ENCODE measurements at regions not wholly inside any gene's neighbourhood (a gene's known extent, or its start where the extent isn't known, plus 50 kb on each side); places are given as distances from the start of the nearest gene placed in this dataset.
"Not testable (repeated sequence)": the region's sequence is repeated elsewhere in the genome, so short reads cannot be mapped to it uniquely, and the experiment has no call there.

DNA sequence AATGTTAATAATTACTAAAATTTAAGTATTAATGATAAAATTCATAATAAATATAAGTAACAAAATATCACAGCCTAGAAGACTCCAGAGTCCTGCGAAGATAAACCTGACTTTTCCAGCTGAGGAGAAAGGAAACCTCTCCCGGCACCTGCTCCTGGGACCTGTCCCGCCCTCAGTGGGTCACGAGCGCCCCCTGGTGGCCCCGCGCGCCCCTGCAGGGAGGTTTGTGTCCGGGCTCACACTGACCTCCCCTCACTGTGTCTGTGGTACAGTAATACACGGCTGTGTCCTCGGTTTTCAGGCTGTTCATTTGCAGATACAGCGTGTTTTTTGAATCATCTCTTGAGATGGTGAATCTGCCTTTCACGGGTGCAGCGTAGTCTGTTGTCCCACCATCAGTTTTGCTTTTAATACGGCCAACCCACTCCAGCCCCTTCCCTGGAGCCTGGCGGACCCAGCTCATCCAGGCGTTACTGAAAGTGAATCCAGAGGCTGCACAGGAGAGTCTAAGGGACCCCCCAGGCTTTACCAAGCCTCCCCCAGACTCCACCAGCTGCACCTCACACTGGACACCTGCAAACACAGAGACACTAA lies 627.1 kb downstream of the TMEM121 start:
- not testable (repeated sequence) for H3K27me3 ChIP-seq (replicated peaks; ENCODE audit: control insufficient read depth, insufficient read depth, low read length, poor library complexity, severe bottlenecking); H3K4me1 ChIP-seq (ENCODE audit: control insufficient read depth, insufficient read depth, low read length, poor library complexity, severe bottlenecking); H3K4me3 ChIP-seq (ENCODE audit: insufficient read depth, low read depth, low read length, poor library complexity, severe bottlenecking); H3K9me3 ChIP-seq (ENCODE audit: control insufficient read depth, low read length); H3K27ac ChIP-seq (ENCODE audit: insufficient read depth, low read length, poor library complexity, severe bottlenecking); H3K36me3 ChIP-seq (ENCODE audit: control insufficient read depth, insufficient read depth, low read length)
- peak; percentile 52 to 78 (median 60) for DNase-seq

DNA sequence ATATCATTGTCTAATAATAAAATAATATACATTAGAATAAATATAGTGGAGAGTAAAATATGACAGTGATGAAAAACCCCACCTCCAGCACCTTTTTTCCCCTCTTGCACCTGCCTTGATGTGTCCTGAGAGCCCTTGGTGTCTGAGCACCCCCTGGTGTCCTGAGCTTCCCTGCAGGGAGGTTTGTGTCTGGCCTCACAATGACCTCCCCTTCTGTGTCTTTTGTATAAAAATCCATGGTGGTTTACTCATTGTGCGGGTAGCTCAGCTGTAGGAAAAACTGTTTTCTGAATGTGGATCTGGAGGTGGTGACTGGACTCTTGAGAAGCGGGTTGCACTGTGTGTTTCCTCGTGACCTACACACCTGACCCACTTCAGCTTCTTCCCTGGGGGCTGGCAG lies 636.9 kb downstream of the TMEM121 start:
- no peaks in the 10 kb centered on the region for H3K4me1 ChIP-seq (ENCODE audit: control insufficient read depth, insufficient read depth, low read length, poor library complexity, severe bottlenecking)
- no peak overlapping the region for H3K4me3 ChIP-seq (ENCODE audit: insufficient read depth, low read depth, low read length, poor library complexity, severe bottlenecking)
- H3K27ac ChIP-seq (ENCODE audit: insufficient read depth, low read length, poor library complexity, severe bottlenecking), result no peak overlapping the region
- no peaks in the 10 kb centered on the region for H3K27me3 ChIP-seq (replicated peaks; ENCODE audit: control insufficient read depth, insufficient read depth, low read length, poor library complexity, severe bottlenecking)
- no peak for DNase-seq
- no peaks in the 10 kb centered on the region for H3K9me3 ChIP-seq (ENCODE audit: control insufficient read depth, low read length)
- H3K36me3 ChIP-seq (ENCODE audit: control insufficient read depth, insufficient read depth, low read length), result no peaks in the 10 kb centered on the region

DNA sequence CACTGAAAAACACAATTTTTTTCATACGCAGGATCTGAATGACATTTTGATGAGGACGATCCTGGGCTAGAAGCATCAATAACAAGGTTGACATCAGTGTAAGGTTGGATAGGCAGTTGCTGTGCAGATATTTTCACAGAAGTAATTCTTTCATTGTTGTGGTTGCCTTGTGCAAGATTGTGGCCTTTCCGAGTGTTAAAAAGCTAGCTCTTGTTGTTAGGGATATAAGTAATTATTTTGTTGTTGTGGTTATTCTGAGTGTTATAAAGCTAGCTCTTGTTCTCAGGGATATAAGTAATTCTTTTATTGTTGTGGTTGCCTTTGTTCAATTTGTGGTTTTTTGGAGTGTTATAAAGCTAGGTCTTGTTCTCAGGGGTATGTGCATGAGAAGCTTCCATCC lies 637.4 kb downstream of the TMEM121 start:
- H3K4me1 ChIP-seq (ENCODE audit: control insufficient read depth, insufficient read depth, low read length, poor library complexity, severe bottlenecking); H3K27ac ChIP-seq (ENCODE audit: insufficient read depth, low read length, poor library complexity, severe bottlenecking); H3K9me3 ChIP-seq (ENCODE audit: control insufficient read depth, low read length); H3K36me3 ChIP-seq (ENCODE audit: control insufficient read depth, insufficient read depth, low read length); DNase-seq; H3K27me3 ChIP-seq (replicated peaks; ENCODE audit: control insufficient read depth, insufficient read depth, low read length, poor library complexity, severe bottlenecking); H3K4me3 ChIP-seq (ENCODE audit: insufficient read depth, low read depth, low read length, poor library complexity, severe bottlenecking): not testable (repeated sequence)

DNA sequence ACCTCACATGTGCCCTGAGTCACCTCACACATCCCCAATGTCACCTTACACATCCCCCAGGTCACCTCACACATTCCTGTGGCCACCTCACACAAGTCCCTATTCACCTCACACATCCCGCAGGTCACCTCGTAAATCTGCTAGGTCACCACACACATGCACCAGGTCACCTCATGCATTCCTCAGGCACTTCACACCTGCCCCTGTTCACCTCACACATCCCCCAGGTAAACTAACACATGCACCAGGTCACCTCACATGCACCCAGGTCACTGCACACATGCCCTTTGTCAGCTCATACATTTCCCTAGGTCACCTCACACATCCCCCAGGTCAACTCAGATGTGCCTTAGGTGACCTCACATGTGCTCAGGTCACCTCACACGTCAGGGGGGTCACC lies 639.8 kb downstream of the TMEM121 start:
- Histone ChIP-seq H3K27me3 (replicated peaks; ENCODE audit: control insufficient read depth, insufficient read depth, low read length, poor library complexity, severe bottlenecking) (no peaks in the 10 kb centered on the region), H3K4me3 (ENCODE audit: insufficient read depth, low read depth, low read length, poor library complexity, severe bottlenecking) (no peak overlapping the region), H3K36me3 (ENCODE audit: control insufficient read depth, insufficient read depth, low read length) (no peaks in the 10 kb centered on the region), H3K27ac (ENCODE audit: insufficient read depth, low read length, poor library complexity, severe bottlenecking) (no peak overlapping the region), H3K4me1 (ENCODE audit: control insufficient read depth, insufficient read depth, low read length, poor library complexity, severe bottlenecking) (peaks cover 2% of the 10 kb centered on the region), H3K9me3 (ENCODE audit: control insufficient read depth, low read length) (no peaks in the 10 kb centered on the region)
- no peak for DNase-seq

DNA sequence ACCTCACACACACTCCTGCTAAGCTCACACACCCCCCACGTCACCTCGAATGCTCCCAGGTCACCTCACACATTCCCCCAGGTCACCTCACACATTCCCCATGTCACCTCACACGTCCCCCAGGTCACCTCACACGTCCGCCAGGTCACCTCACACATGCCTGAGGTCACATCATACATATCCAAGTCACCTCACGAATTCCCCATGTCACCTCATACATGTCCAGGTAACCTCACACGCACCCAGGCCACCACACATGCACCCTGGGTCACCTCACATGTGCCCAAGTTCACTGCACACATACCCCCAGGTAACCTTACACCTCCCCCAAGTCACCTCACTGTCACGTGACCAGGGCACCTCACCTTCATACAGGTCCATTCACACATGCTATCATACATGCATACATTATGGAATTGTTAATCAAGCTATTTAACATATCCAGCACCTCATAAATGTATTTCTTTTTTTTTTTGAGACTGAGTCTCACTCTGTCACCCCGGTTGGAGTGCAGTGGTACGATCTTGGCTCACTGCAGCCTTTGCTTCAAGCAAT lies 640.3 kb downstream of the TMEM121 start:
- Histone ChIP-seq H3K4me1 (ENCODE audit: control insufficient read depth, insufficient read depth, low read length, poor library complexity, severe bottlenecking) (peaks cover 3% of the 10 kb centered on the region), H3K4me3 (ENCODE audit: insufficient read depth, low read depth, low read length, poor library complexity, severe bottlenecking) (no peak overlapping the region), H3K9me3 (ENCODE audit: control insufficient read depth, low read length) (no peaks in the 10 kb centered on the region), H3K27ac (ENCODE audit: insufficient read depth, low read length, poor library complexity, severe bottlenecking) (no peak overlapping the region), H3K27me3 (replicated peaks; ENCODE audit: control insufficient read depth, insufficient read depth, low read length, poor library complexity, severe bottlenecking) (no peaks in the 10 kb centered on the region), H3K36me3 (ENCODE audit: control insufficient read depth, insufficient read depth, low read length) (no peaks in the 10 kb centered on the region)
- DNase-seq, result no peak

DNA sequence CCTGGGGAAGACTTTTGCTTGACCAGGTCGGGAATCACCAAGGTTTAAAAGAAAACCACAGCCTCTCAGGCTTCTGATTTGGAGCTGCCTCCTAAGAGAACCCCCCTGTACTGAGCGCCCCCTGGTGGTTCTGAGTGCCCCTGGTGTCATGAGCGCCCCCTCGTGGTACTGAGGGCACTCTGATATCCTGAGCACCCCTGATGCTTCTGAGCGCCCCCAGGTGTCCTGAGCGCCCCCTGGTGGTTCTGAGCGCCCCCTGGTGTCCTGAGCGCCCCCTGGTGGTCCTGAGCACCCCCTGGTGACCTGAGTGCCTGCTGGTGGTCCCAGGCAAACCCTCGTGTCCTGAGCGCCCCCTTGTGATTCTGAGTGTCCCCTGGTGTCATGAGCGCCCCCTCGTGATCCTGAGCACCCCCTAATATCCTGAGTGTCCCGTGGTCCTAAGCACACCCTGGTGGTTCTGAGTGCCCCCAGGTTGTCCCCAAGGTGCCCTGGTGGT lies 643.8 kb downstream of the TMEM121 start:
- not testable (repeated sequence) for H3K27ac ChIP-seq (ENCODE audit: insufficient read depth, low read length, poor library complexity, severe bottlenecking); H3K4me3 ChIP-seq (ENCODE audit: insufficient read depth, low read depth, low read length, poor library complexity, severe bottlenecking); H3K36me3 ChIP-seq (ENCODE audit: control insufficient read depth, insufficient read depth, low read length); H3K9me3 ChIP-seq (ENCODE audit: control insufficient read depth, low read length); H3K27me3 ChIP-seq (replicated peaks; ENCODE audit: control insufficient read depth, insufficient read depth, low read length, poor library complexity, severe bottlenecking)
- H3K4me1 ChIP-seq (ENCODE audit: control insufficient read depth, insufficient read depth, low read length, poor library complexity, severe bottlenecking), result peaks cover 18% of the 10 kb centered on the region
- peak; percentile 52 to 68 (median 65) for DNase-seq

DNA sequence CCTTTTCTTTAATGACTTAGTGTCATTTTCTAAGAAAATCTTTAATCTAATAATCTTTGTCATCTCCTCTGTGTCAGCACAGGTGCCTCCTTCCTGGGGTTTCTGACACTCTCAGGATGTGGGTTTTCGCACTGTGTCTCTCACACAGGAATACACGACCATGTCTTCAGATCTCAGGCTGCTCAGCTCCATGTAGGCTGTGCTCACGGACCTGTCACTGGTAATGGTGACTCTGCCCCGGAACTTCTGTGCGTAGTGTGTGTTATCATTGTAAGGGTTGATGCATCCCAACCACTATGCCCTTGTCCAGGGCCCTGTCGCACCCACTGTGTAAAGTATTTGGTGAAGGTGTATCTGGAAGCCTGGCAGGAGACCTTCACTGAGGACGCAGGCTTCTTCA lies 647.8 kb downstream of the TMEM121 start:
- no peaks in the 10 kb centered on the region for H3K27me3 ChIP-seq (replicated peaks; ENCODE audit: control insufficient read depth, insufficient read depth, low read length, poor library complexity, severe bottlenecking)
- peak overlapping the region; percentile 66 for H3K27ac ChIP-seq (ENCODE audit: insufficient read depth, low read length, poor library complexity, severe bottlenecking)
- no peaks in the 10 kb centered on the region for H3K36me3 ChIP-seq (ENCODE audit: control insufficient read depth, insufficient read depth, low read length)
- no peaks in the 10 kb centered on the region for H3K9me3 ChIP-seq (ENCODE audit: control insufficient read depth, low read length)
- H3K4me3 ChIP-seq (ENCODE audit: insufficient read depth, low read depth, low read length, poor library complexity, severe bottlenecking), result no peak overlapping the region
- peak; percentile 38 to 66 (median 38) for DNase-seq
- H3K4me1 ChIP-seq (ENCODE audit: control insufficient read depth, insufficient read depth, low read length, poor library complexity, severe bottlenecking), result peaks cover 41% of the 10 kb centered on the region

DNA sequence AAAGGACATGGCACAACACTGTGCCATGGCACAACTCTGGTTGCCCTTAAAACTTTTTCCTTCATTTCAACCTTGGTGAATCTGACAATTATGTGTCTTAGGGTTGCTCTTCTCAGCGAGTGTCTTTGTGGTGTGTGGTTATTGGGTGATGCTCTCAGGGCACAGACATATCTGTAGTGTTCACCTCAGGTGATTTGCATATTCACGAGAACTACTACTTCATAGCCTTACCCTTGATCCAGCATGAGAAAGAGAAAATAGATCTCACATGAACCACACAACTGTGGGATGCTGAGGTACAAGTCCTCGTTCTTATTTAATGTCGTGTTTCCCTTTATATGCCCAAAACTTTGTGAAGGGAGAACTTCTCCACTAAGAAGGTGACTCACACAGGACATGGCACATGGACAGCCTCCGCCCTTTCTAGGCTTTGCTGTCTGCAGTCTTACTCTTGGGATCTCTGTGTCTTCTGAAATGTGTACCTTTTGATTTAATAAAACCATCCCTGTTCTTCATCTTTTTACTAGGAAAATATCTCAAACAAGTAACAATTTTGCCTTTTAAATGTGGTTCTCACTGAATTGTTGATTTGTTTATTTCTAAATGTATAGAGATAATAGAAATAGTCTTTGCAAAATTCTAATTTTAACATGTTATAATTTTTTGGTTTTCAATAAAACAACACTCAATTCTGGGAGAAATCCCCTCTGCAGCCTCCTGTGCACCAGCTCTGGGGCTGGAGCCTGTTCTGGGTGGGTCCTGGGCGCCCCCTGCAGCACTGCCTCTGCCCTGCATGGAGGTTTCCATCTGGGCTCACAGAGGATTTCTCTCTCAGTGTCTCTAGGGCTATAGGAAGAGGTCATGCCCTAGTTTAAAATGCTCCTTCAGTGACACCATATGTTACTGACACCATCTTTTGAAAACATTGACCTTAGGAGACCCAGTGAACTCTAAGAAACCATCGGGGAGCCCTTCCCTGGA lies 651.2 kb downstream of the TMEM121 start:
- not testable (repeated sequence) for H3K27me3 ChIP-seq (replicated peaks; ENCODE audit: control insufficient read depth, insufficient read depth, low read length, poor library complexity, severe bottlenecking); H3K27ac ChIP-seq (ENCODE audit: insufficient read depth, low read length, poor library complexity, severe bottlenecking); H3K4me3 ChIP-seq (ENCODE audit: insufficient read depth, low read depth, low read length, poor library complexity, severe bottlenecking); H3K9me3 ChIP-seq (ENCODE audit: control insufficient read depth, low read length); H3K36me3 ChIP-seq (ENCODE audit: control insufficient read depth, insufficient read depth, low read length)
- H3K4me1 ChIP-seq (ENCODE audit: control insufficient read depth, insufficient read depth, low read length, poor library complexity, severe bottlenecking), result peaks cover 38% of the 10 kb centered on the region
- DNase-seq, result peak; percentile 10 to 27 (median 24)

DNA sequence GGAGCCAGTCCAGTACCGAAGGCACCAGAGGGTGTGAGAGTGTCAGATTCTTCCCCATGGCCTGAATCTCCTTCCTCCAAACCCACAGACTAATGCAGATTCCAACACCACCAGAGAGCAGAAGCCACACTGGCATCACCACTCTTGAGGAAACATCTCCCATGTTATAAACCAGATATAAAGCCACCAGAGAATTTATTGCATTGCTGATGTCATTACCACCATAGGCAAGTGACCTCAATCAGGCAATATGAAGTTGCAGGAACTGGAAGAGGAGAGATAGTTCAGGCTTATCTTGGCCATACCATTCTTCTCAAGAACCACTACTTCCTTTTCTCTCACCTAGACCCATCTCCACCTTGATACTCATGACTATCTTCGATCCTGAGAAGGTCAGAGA lies 653.4 kb downstream of the TMEM121 start:
- Histone ChIP-seq H3K9me3 (ENCODE audit: control insufficient read depth, low read length) (no peaks in the 10 kb centered on the region), H3K4me1 (ENCODE audit: control insufficient read depth, insufficient read depth, low read length, poor library complexity, severe bottlenecking) (peaks cover 35% of the 10 kb centered on the region), H3K27ac (ENCODE audit: insufficient read depth, low read length, poor library complexity, severe bottlenecking) (no peak overlapping the region), H3K27me3 (replicated peaks; ENCODE audit: control insufficient read depth, insufficient read depth, low read length, poor library complexity, severe bottlenecking) (no peaks in the 10 kb centered on the region), H3K4me3 (ENCODE audit: insufficient read depth, low read depth, low read length, poor library complexity, severe bottlenecking) (no peak overlapping the region), H3K36me3 (ENCODE audit: control insufficient read depth, insufficient read depth, low read length) (no peaks in the 10 kb centered on the region)
- DNase-seq, result no peak

DNA sequence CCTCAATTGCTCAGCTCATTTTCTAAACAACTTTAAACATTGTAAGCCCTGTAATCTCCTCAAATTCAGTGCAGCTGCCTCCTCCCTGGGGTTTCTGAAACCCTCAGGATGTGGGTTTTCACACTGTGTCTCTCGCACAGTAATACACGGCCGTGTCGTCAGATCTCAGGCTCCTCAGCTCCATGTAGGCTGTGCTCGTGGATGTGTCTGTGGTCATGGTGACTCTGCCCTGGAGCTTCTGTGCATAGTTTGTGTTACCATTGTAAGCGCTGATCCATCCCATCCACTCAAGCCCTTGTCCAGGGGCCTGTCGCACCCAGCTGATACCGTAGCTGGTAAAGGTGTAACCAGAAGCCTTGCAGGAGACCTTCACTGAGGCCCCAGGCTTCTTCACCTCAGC lies 658.4 kb downstream of the TMEM121 start:
- not testable (repeated sequence) for H3K9me3 ChIP-seq (ENCODE audit: control insufficient read depth, low read length); H3K36me3 ChIP-seq (ENCODE audit: control insufficient read depth, insufficient read depth, low read length); H3K4me3 ChIP-seq (ENCODE audit: insufficient read depth, low read depth, low read length, poor library complexity, severe bottlenecking); H3K27me3 ChIP-seq (replicated peaks; ENCODE audit: control insufficient read depth, insufficient read depth, low read length, poor library complexity, severe bottlenecking)
- Histone ChIP-seq H3K27ac (ENCODE audit: insufficient read depth, low read length, poor library complexity, severe bottlenecking) (peak overlapping the region; percentile 39), H3K4me1 (ENCODE audit: control insufficient read depth, insufficient read depth, low read length, poor library complexity, severe bottlenecking) (peaks cover 21% of the 10 kb centered on the region)
- DNase-seq, result peak; percentile 44 to 57 (median 49)

All from effector memory CD4-positive, alpha-beta T cell (primary cell).